NB4 (cell line): ENCODE measurements at regions not wholly inside any gene's neighbourhood (a gene's known extent, or its start where the extent isn't known, plus 50 kb on each side); places are given as distances from the start of the nearest gene placed in this dataset.
"Not testable (repeated sequence)": the region's sequence is repeated elsewhere in the genome, so short reads cannot be mapped to it uniquely, and the experiment has no call there.

ENCODE experiments used
- CTCF ChIP-seq: IDR thresholded peaks from one replicate; pipeline ENCODE4 v1.5.1; 2012; ENCODE audit warnings: low read depth, low read length
- MAX ChIP-seq: IDR thresholded peaks from 2 replicates; pipeline ENCODE4 v1.6.1; 2011; ENCODE audit warnings: low read depth, low read length
- POLR2A ChIP-seq: IDR thresholded peaks from 2 replicates; pipeline ENCODE4 v1.6.1; 2011; ENCODE audit warnings: mild to moderate bottlenecking; ENCODE audit not compliant: insufficient read length; ENCODE audit errors: extremely low read depth

GRCh38 chr1:55765505-55765904 lies 550.3 kb upstream of the USP24 start:
- not testable (repeated sequence) for TF ChIP-seq POLR2A, CTCF, MAX
